HG02885 (cell line): ENCODE measurements at regions not wholly inside any gene's neighbourhood (a gene's known extent, or its start where the extent isn't known, plus 50 kb on each side); places are given as distances from the start of the nearest gene placed in this dataset.

Source experiments
- ATAC-seq: cut with Tn5 transposase; IDR thresholded peaks from one replicate; pipeline ENCODE4 v1.9.1; 2021; ENCODE audit warnings: mild to moderate bottlenecking; ENCODE audit not compliant: unreplicated experiment, poor library complexity

- ATAC-seq, result no peak
Measured at GRCh38 chr4:28636971-28637370, 1776.3 kb downstream of the STIM2 start.

GRCh38 chr4:28639747-28640146 lies 1779.1 kb downstream of the STIM2 start:
- no peak for ATAC-seq

- no peak for ATAC-seq
Measured at GRCh38 chr4:28654618-28655017, 1794.0 kb downstream of the STIM2 start.

GRCh38 chr4:28665306-28665705 lies 1804.7 kb downstream of the STIM2 start:
- no peak for ATAC-seq

GRCh38 chr4:28675582-28675981 lies 1814.9 kb downstream of the STIM2 start:
- ATAC-seq, result no peak

- no peak for ATAC-seq
Measured at GRCh38 chr4:28677808-28678207, 1817.2 kb downstream of the STIM2 start.

- ATAC-seq, result no peak
Measured at GRCh38 chr4:28682847-28683246, 1822.2 kb downstream of the STIM2 start.

- ATAC-seq, result peak; percentile 42
Measured at GRCh38 chr4:28686618-28687017, 1826.0 kb downstream of the STIM2 start.

- ATAC-seq, result no peak
Measured at GRCh38 chr4:28690890-28691289, 1830.2 kb downstream of the STIM2 start.

- ATAC-seq, result no peak
Measured at GRCh38 chr4:28702571-28702970, 1841.9 kb downstream of the STIM2 start.

GRCh38 chr4:28709891-28710290 lies 1849.2 kb downstream of the STIM2 start:
- ATAC-seq, result no peak

GRCh38 chr4:28723371-28723770 lies 1862.7 kb downstream of the STIM2 start:
- ATAC-seq, result no peak

- no peak for ATAC-seq
Measured at GRCh38 chr4:28724239-28724638, 1863.6 kb downstream of the STIM2 start.

- ATAC-seq, result no peak
Measured at GRCh38 chr4:28730304-28730703, 1869.7 kb downstream of the STIM2 start.

- ATAC-seq, result no peak
Measured at GRCh38 chr4:28744066-28744465, 1883.4 kb downstream of the STIM2 start.

GRCh38 chr4:28754376-28754775 lies 1893.7 kb downstream of the STIM2 start:
- no peak for ATAC-seq

- ATAC-seq, result no peak
Measured at GRCh38 chr4:28755081-28755480, 1894.4 kb downstream of the STIM2 start.

- no peak for ATAC-seq
Measured at GRCh38 chr4:28759064-28759463, 1898.4 kb downstream of the STIM2 start.

GRCh38 chr4:28760003-28760402 lies 1899.4 kb downstream of the STIM2 start:
- no peak for ATAC-seq

GRCh38 chr4:28772066-28772465 lies 1911.4 kb downstream of the STIM2 start:
- ATAC-seq, result no peak

- ATAC-seq, result no peak
Measured at GRCh38 chr4:28772788-28773187, 1912.1 kb downstream of the STIM2 start.

- ATAC-seq, result no peak
Measured at GRCh38 chr4:28774344-28774743, 1913.7 kb downstream of the STIM2 start.

GRCh38 chr4:28776004-28776403 lies 1915.4 kb downstream of the STIM2 start:
- ATAC-seq, result no peak
